Brain microvascular endothelial cell (primary cell): ENCODE measurements at regions not wholly inside any gene's neighbourhood (a gene's known extent, or its start where the extent isn't known, plus 50 kb on each side); places are given as distances from the start of the nearest gene placed in this dataset.

Experiments
- DNase-seq: peaks from one replicate; pipeline ENCODE4 v3.0.0-alpha.2; 2020
- H3K27ac ChIP-seq: fragments of 250-450 bp; sonication (Bioruptor Pico); 2 replicates; pipeline ENCODE4 v1.5.1; 2020; ENCODE audit warnings: mild to moderate bottlenecking, moderate library complexity
- H3K27me3 ChIP-seq: fragments of 250-450 bp; sonication (Bioruptor Pico); replicated peaks from 2 replicates; pipeline ENCODE4 v1.5.1; 2020; ENCODE audit warnings: mild to moderate bottlenecking
- H3K36me3 ChIP-seq: fragments of 250-450 bp; sonication (Bioruptor Pico); replicated peaks from 2 replicates; pipeline ENCODE4 v1.5.1; 2020; ENCODE audit warnings: mild to moderate bottlenecking
- H3K4me3 ChIP-seq: 2 replicates; pipeline ENCODE4 v1.5.1; 2011; ENCODE audit warnings: low read depth, mild to moderate bottlenecking, control low read depth, low read length, moderate library complexity
- in situ Hi-C: cut with HindIII; loops from 2 replicates; pipeline ENCODE4 v1.10.0; 2017; ENCODE audit warnings: low sequenced_read_pairs, low pct_ligation_motif_present
- TF ChIP-seq, protein P1 (sequence below): IDR thresholded peaks from 2 replicates; pipeline ENCODE4 v1.5.1; 2011; ENCODE audit warnings: low read depth, mild to moderate bottlenecking, moderate library complexity, low read length, control low read depth, inconsistent platforms; ENCODE audit errors: missing control alignments

DNA sequence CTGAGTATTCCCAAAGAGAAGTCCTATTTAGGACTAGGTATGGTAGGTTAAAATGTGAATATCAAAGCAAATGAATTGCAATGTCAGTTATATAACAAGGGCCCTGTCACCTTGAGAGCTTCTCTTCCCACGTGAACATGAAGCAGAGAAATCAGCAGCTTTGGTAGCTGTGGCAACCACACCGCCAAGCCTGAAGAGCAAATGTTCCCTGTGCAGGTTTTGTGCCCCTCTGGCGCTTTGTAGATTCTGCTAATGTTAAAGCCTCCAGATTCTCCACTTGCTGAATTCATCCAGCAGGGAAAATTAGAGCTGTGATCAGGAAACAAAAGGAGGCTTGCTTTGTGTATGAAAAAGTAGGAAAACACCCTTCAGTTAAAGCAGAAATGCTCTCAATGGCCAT, 322.6 kb downstream of the RBM43 start:
- H3K36me3 ChIP-seq, result no peaks in the 10 kb centered on the region
- no peak overlapping the region for H3K27ac ChIP-seq
- in situ Hi-C loops, result no loop called here
- no peaks in the 10 kb centered on the region for H3K27me3 ChIP-seq
- no peak for DNase-seq
- no peak overlapping the region for H3K4me3 ChIP-seq
- TF ChIP-seq, protein P1, sequence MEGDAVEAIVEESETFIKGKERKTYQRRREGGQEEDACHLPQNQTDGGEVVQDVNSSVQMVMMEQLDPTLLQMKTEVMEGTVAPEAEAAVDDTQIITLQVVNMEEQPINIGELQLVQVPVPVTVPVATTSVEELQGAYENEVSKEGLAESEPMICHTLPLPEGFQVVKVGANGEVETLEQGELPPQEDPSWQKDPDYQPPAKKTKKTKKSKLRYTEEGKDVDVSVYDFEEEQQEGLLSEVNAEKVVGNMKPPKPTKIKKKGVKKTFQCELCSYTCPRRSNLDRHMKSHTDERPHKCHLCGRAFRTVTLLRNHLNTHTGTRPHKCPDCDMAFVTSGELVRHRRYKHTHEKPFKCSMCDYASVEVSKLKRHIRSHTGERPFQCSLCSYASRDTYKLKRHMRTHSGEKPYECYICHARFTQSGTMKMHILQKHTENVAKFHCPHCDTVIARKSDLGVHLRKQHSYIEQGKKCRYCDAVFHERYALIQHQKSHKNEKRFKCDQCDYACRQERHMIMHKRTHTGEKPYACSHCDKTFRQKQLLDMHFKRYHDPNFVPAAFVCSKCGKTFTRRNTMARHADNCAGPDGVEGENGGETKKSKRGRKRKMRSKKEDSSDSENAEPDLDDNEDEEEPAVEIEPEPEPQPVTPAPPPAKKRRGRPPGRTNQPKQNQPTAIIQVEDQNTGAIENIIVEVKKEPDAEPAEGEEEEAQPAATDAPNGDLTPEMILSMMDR, result no peak

DNA sequence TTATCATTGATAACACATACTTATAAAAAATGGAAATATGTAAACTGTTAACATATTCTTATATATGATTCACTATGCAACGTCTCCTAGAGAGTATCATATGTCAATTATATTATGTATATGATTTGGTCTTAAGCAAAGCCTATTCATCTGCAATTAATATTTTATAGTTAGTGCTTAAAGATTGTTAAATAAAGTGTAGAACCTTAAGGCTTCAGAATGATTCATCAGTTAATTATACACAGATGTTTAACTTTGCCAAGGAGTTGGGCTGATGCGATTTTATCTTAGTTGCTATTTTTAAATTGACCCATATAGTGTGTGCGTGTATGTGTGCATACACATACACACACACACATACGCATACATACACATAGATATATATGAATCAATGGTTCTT, 323.1 kb downstream of the RBM43 start:
- H3K36me3 ChIP-seq, result no peaks in the 10 kb centered on the region
- H3K4me3 ChIP-seq, result no peak overlapping the region
- in situ Hi-C loops, result no loop called here
- no peaks in the 10 kb centered on the region for H3K27me3 ChIP-seq
- no peak overlapping the region for H3K27ac ChIP-seq
- TF ChIP-seq, protein P1, result no peak
- no peak for DNase-seq

DNA sequence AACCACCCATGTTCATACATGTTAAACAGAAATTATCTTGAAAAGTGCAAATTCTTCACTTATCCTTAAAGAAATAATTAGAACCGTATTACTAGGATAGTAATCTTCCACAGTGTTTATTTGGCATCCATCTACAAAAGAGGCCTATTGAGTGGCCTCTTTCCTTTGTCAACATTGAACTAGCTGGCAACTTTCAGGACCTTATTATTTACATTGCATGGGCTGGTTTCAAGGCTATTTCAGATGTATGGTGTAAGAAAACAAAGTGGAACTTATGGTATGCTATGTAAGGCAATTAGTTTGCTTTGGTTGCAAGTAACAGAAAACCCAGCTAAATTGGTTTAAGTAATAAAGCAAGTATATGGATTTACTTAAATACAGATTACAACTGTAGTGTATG, 324.6 kb downstream of the RBM43 start:
- Histone ChIP-seq H3K27ac (no peak overlapping the region), H3K4me3 (no peak overlapping the region), H3K36me3 (no peaks in the 10 kb centered on the region), H3K27me3 (no peaks in the 10 kb centered on the region)
- in situ Hi-C loops, result no loop called here
- DNase-seq, result no peak
- TF ChIP-seq, protein P1, result no peak

DNA sequence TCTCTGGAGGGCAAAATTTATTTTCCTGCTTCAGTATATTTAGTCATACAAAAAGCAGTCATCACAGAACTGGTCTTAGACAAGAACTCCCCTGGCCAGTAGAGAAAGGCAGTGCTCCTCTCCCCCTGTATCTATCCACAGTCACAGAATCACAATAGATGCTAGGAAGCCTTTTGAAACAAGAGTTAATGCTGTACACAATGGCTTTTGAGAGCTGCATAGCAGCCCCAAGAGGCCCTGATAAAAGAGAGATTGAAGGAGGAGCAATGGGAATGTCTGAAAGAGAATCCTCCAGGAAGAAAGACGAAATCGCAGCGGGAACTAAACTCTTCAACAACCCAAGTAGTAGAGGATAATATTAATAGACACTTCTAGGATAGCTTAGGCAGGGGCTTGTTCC, 330.2 kb downstream of the RBM43 start:
- TF ChIP-seq, protein P1, result no peak
- H3K4me3 ChIP-seq, result no peak overlapping the region
- no peak for DNase-seq
- in situ Hi-C loops, result no loop called here
- no peaks in the 10 kb centered on the region for H3K36me3 ChIP-seq
- no peak overlapping the region for H3K27ac ChIP-seq
- H3K27me3 ChIP-seq, result no peaks in the 10 kb centered on the region

DNA sequence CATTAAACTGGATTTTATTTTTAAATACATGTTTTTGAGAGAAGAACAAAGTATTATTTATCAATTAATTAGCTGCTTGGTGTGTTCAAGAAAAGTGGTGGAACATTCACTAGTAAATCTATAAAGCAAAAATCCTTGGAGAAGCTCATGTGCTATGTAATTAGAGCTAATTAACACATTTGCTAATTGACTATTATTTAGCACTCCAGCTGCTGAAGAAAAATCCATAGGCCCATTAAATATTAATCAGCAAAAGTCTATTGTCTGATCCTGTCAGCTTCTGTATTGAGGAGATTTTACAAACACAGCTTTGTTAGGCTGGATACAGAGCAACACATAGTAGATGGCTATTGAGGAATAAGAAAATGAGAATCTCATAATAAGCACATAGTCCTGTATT, 336.1 kb downstream of the RBM43 start:
- TF ChIP-seq, protein P1, result no peak
- Histone ChIP-seq H3K27me3 (no peaks in the 10 kb centered on the region), H3K4me3 (no peak overlapping the region), H3K27ac (no peak overlapping the region), H3K36me3 (no peaks in the 10 kb centered on the region)
- in situ Hi-C loops, result no loop called here
- no peak for DNase-seq

DNA sequence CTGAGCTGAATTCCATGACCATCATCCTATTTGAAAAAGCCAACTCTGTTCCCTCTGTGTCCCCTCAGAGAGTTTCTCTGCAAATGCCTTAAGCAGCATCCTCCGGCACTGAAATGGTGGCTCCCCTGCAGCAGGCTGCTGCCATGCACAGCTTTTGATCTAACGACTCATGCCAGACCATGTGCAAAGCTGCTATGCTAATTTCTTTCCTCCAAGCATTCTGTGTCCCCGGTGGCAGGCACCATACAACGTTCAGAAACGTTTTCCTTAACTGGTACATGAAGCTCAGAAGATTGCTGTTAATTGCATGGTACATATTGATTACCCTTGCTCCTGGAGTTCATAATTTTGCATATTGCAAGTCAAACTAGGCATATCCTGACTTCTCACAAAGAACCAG, 336.8 kb downstream of the RBM43 start:
- in situ Hi-C loops, result no loop called here
- Histone ChIP-seq H3K4me3 (no peak overlapping the region), H3K27me3 (no peaks in the 10 kb centered on the region), H3K36me3 (no peaks in the 10 kb centered on the region), H3K27ac (no peak overlapping the region)
- no peak for DNase-seq
- TF ChIP-seq, protein P1, result no peak
